ENCODE measurements at regions not wholly inside any gene's neighbourhood (a gene's known extent, or its start where the extent isn't known, plus 50 kb on each side); places are given as distances from the start of the nearest gene placed in this dataset.

GRCh38 chr3:176789281-176789705, 408.0 kb downstream of the TBL1XR1 start:
- CTCF ChIA-PET (ENCODE audit: low intra/inter-chr PET ratio, low total read pairs) = no interaction called here
- ATAC-seq (no peak), DNase-seq (ENCODE audit: low spot score) (no peak), FAIRE-seq (no peak)
- H3K9me3 ChIP-seq (ENCODE audit: low read length) = no peaks in the 10 kb centered on the region
- WGBS (ENCODE audit: low lambda C conversion rate) = 39% methylated on average over 1 of the region's 1 CpG
- no peak overlapping the region for H3K9ac ChIP-seq (ENCODE audit: insufficient read depth, low read depth, low read length)
- no peaks in the 10 kb centered on the region for H3K4me1 ChIP-seq (ENCODE audit: insufficient read depth, low read length)
- no TSS peak for BruUV-seq (replicated peaks)
- no peak overlapping the region for H3K4me3 ChIP-seq (replicated peaks in 1 of 3; ENCODE audit: insufficient read depth in 1 of 3, low read depth in 2 of 3, low read length in 3 of 3)
- no peaks in the 10 kb centered on the region for H4K20me1 ChIP-seq (ENCODE audit: insufficient read depth, low read length)
- intact Hi-C loops (cut with micrococcal nuclease; ENCODE audit: unreplicated experiment) = no loop called here
- in situ Hi-C loops (cut with HindIII; ENCODE audit: extremely low pct_ligation_motif_present, low pct_unique_long_range_greater_than_20kb) = no loop called here
- no peak overlapping the region for H3K27ac ChIP-seq (ENCODE audit: extremely low read length, insufficient read depth, low read length)
- no peak overlapping the region for H2AFZ ChIP-seq (ENCODE audit: low read length)
- POLR2A ChIA-PET = no interaction called here
- no peaks in the 10 kb centered on the region for H3K79me2 ChIP-seq (ENCODE audit: insufficient read depth, low read length)
- H3K4me2 ChIP-seq (ENCODE audit: low read depth, low read length) = no peak overlapping the region
- TF ChIP-seq FOXM1 (CRISPR knock-in tag; IDR thresholded peaks at IDR 0.05) = no peak
- no peak for TF ChIP-seq SMARCE1 (IDR thresholded peaks at IDR 0.05; ENCODE audit: borderline replicate concordance)
- TF ChIP-seq ZNF841 (CRISPR knock-in tag; IDR thresholded peaks at IDR 0.05; ENCODE audit: borderline replicate concordance) = no peak
- TF ChIP-seq ATF2 (CRISPR knock-in tag; IDR thresholded peaks at IDR 0.05) = no peak
- TF ChIP-seq TFDP2 (CRISPR knock-in tag; IDR thresholded peaks at IDR 0.05) = no peak
- TF ChIP-seq ZKSCAN8 (CRISPR knock-in tag; IDR thresholded peaks at IDR 0.05; ENCODE audit: borderline replicate concordance) = no peak
- TF ChIP-seq ZBTB37 (CRISPR knock-in tag; IDR thresholded peaks at IDR 0.05) = no peak
- no peak for TF ChIP-seq ZNF549 (CRISPR knock-in tag; IDR thresholded peaks at IDR 0.05)
- no peaks in the 10 kb centered on the region for H3K27me3 ChIP-seq (ENCODE audit: control insufficient read depth in 1 of 2, insufficient read depth in 2 of 2, low read length in 2 of 2)
- no peaks in the 10 kb centered on the region for H3K36me3 ChIP-seq (replicated peaks in 1 of 2; ENCODE audit: control insufficient read depth in 1 of 2, insufficient read depth in 2 of 2, low read length in 2 of 2)
